ENCODE measurements at regions not wholly inside any gene's neighbourhood (a gene's known extent, or its start where the extent isn't known, plus 50 kb on each side); places are given as distances from the start of the nearest gene placed in this dataset.
A peak's percentile ranks its signal among the peaks of the same experiment; 100 is the strongest.

- H3K27ac ChIP-seq = no peak overlapping the region
- H3K9me3 ChIP-seq = no peaks in the 10 kb centered on the region
- 0 to 85% methylated on average over 1 to 6 of the region's 6 CpGs for WGBS, 2 donors (ENCODE audit: low coverage in 1 of 2)
- no peaks in the 10 kb centered on the region for H3K27me3 ChIP-seq
- H3K4me3 ChIP-seq = no peak overlapping the region
- no peak for ATAC-seq
- TF ChIP-seq, protein P1, sequence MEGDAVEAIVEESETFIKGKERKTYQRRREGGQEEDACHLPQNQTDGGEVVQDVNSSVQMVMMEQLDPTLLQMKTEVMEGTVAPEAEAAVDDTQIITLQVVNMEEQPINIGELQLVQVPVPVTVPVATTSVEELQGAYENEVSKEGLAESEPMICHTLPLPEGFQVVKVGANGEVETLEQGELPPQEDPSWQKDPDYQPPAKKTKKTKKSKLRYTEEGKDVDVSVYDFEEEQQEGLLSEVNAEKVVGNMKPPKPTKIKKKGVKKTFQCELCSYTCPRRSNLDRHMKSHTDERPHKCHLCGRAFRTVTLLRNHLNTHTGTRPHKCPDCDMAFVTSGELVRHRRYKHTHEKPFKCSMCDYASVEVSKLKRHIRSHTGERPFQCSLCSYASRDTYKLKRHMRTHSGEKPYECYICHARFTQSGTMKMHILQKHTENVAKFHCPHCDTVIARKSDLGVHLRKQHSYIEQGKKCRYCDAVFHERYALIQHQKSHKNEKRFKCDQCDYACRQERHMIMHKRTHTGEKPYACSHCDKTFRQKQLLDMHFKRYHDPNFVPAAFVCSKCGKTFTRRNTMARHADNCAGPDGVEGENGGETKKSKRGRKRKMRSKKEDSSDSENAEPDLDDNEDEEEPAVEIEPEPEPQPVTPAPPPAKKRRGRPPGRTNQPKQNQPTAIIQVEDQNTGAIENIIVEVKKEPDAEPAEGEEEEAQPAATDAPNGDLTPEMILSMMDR (IDR thresholded peaks at IDR 0.05) = no peak
- no peak for TF ChIP-seq POLR2AphosphoS5 (IDR thresholded peaks at IDR 0.05)
- no peak for TF ChIP-seq EP300 (IDR thresholded peaks at IDR 0.05)
- TF ChIP-seq POLR2A (IDR thresholded peaks at IDR 0.05) = no peak
- H3K36me3 ChIP-seq = no peaks in the 10 kb centered on the region
- H3K4me1 ChIP-seq = peaks cover 0 to 10% (median 6%) of the 10 kb centered on the region in 3 donors
Observed at GRCh38 chr1:57603696-57604095, 179.8 kb upstream of the DAB1 start.

DNA sequence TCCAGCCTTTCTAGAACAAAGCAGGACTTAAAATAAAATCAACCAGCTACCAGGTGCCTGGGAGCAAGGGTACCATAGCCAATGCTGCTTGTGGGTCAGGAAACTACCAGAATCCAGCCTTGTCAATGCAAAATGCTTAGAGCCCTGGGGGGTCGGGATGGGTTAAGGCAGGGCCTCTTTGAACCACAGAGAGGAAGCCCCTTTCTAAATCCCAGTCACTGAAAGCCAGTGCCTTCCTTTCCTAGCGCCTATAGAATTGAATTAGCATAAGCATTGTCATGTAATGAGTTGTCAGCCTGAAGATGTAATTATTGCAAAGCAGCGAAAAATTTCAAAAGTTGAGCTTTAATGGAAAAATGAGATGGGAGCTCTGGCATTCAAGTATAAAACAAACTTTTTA is 176.6 kb upstream of the DAB1 start:
- no peak for ATAC-seq
- no peaks in the 10 kb centered on the region for H3K27me3 ChIP-seq
- peaks cover 0 to 14% (median 7%) of the 10 kb centered on the region in 3 donors for H3K4me1 ChIP-seq
- 73 to 81% methylated on average over 2 to 3 of the region's 3 CpGs for WGBS, 2 donors (ENCODE audit: low coverage in 1 of 2)
- TF ChIP-seq POLR2AphosphoS5 (IDR thresholded peaks at IDR 0.05) (no peak), POLR2A (IDR thresholded peaks at IDR 0.05) (no peak), EP300 (IDR thresholded peaks at IDR 0.05) (no peak)
- TF ChIP-seq, protein P1 (IDR thresholded peaks at IDR 0.05) = no peak
- no peaks in the 10 kb centered on the region for H3K9me3 ChIP-seq
- no peak overlapping the region for H3K4me3 ChIP-seq
- H3K36me3 ChIP-seq = no peaks in the 10 kb centered on the region
- no peak overlapping the region for H3K27ac ChIP-seq

DNA sequence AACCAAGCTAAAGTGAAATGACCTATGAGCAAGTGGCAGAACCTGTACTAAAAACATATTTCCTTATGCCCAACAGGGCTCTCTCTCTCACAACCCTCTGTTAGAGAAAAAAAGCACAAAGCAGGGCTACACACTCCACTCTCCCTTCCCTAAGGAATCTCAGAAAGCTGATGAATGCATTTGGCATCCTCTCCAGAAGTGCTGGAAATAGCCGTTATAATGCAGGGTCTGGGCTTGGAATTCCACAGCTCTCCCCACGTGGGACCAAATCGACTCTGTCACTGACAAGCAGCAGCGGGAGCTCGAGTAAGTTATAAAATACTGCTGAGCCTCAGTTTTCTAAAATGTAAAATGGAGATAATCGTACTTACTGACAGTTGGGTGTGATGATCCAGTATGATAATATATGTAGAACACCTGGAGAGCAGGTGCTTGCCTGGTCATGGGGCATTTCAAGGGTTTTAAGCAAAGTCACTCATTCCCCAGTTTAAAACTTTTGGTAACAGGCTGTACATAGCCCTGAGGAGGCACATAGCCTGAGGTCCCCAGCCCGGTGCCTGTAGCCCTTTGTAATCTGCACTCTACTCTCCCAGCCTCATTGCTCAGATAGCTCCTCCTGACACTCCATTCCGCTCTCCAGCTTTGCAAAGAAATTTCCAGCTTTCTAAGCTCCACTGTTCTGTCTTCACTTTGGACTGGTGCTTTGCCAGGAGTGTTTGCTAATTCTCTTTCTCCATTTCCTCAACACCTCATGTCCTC is 175.6 kb upstream of the DAB1 start:
- Histone ChIP-seq H3K36me3 (no peaks in the 10 kb centered on the region), H3K9me3 (no peaks in the 10 kb centered on the region), H3K27ac (no peak overlapping the region), H3K4me1 (peaks cover 0 to 14% (median 7%) of the 10 kb centered on the region in 3 donors), H3K4me3 (no peak overlapping the region), H3K27me3 (no peaks in the 10 kb centered on the region)
- peak; percentile 36 for ATAC-seq
- WGBS, 2 donors (ENCODE audit: low coverage in 1 of 2) = 16 to 20% methylated on average over 8 of the region's 8 CpGs
- no peak for TF ChIP-seq POLR2AphosphoS5 (IDR thresholded peaks at IDR 0.05)
- no peak for TF ChIP-seq EP300 (IDR thresholded peaks at IDR 0.05)
- TF ChIP-seq, protein P1 (IDR thresholded peaks at IDR 0.05) = no peak
- TF ChIP-seq POLR2A (IDR thresholded peaks at IDR 0.05) = no peak

DNA sequence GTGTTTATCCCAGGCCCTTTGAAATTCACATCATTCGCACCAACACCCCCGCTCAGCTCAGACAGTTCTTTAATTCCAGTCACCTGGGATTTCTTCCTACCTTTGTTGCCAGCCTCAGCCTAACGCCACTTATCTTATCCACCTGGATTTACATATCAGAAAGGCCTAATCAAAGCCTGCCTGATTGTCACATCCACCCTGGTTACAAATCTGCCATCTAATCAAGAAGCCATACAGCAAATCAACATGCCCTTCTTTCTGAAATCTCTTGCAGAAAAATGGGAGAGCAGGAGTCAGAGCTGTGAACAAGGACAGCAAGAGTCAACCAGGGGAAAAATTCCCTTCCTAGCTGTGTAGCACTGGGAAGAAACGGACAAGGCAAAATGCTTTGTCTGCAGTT is 173.2 kb upstream of the DAB1 start:
- WGBS, 2 donors (ENCODE audit: low coverage in 1 of 2) = 90 to 100% methylated on average over 3 to 4 of the region's 4 CpGs
- Histone ChIP-seq H3K27me3 (no peaks in the 10 kb centered on the region), H3K27ac (no peak overlapping the region), H3K9me3 (no peaks in the 10 kb centered on the region), H3K4me3 (no peak overlapping the region), H3K4me1 (peaks cover 0 to 14% (median 7%) of the 10 kb centered on the region in 3 donors), H3K36me3 (no peaks in the 10 kb centered on the region)
- ATAC-seq = no peak
- TF ChIP-seq POLR2AphosphoS5 (IDR thresholded peaks at IDR 0.05) = no peak
- TF ChIP-seq, protein P1 (IDR thresholded peaks at IDR 0.05) = no peak

DNA sequence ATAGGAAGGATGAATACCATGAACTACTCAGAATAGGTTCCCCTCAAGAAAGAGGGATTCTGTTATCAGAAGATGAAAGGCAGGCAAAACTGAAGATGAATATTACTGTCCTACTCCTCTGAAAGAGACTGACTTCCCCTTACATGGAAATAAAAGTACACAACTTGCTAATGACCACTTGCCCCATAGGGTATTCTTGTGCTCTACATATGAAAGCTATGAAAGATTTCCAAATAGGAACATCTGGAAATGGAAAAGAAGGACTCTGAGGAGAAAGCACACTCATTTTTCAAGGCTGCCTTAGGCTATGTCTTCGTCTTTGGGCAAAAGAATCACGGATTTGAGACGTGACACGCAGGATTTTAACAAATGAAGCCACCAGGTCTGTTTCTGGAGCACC is 170.1 kb upstream of the DAB1 start:
- Histone ChIP-seq H3K4me3 (no peak overlapping the region), H3K4me1 (peaks cover 0 to 7% (median 4%) of the 10 kb centered on the region in 3 donors), H3K9me3 (no peaks in the 10 kb centered on the region), H3K27ac (no peak overlapping the region), H3K27me3 (no peaks in the 10 kb centered on the region), H3K36me3 (no peaks in the 10 kb centered on the region)
- WGBS, 2 donors (ENCODE audit: low coverage in 1 of 2) = 76 to 83% methylated on average over 4 of the region's 4 CpGs
- TF ChIP-seq POLR2AphosphoS5 (IDR thresholded peaks at IDR 0.05) (no peak), EP300 (IDR thresholded peaks at IDR 0.05) (no peak), POLR2A (IDR thresholded peaks at IDR 0.05) (no peak)
- TF ChIP-seq, protein P1 (IDR thresholded peaks at IDR 0.05) = no peak
- ATAC-seq = no peak
